ENCODE measurements at regions not wholly inside any gene's neighbourhood (a gene's known extent, or its start where the extent isn't known, plus 50 kb on each side); places are given as distances from the start of the nearest gene placed in this dataset.

GRCh38 chrX:65098851-65099250 is 122.6 kb upstream of the ZC4H2 start (continued):
- no peak for TF ChIP-seq NANOG (IDR thresholded peaks at IDR 0.05; ENCODE audit: borderline replicate concordance)
- TF ChIP-seq ETS1 (IDR thresholded peaks at IDR 0.05), result no peak
- no peak for TF ChIP-seq STAT1 (IDR thresholded peaks at IDR 0.05; ENCODE audit: unreplicated experiment)
- TF ChIP-seq POLR2AphosphoS5 (IDR thresholded peaks at IDR 0.05; ENCODE audit: low read depth), result no peak
- no peak for TF ChIP-seq EZH2phosphoT487 (IDR thresholded peaks at IDR 0.05; ENCODE audit: unreplicated experiment)
- no peak for TF ChIP-seq JUNB (IDR thresholded peaks at IDR 0.05; ENCODE audit: unreplicated experiment)

- Mint-ChIP-seq H3K9me3 (peaks cover 27% of the 10 kb centered on the region), H3K4me1 (peaks cover 14% of the 10 kb centered on the region), H3K36me3 (ENCODE audit: low read depth) (peaks cover 24% of the 10 kb centered on the region), H3K27ac (no peak overlapping the region), H3K4me3 (no peak overlapping the region), H3K27me3 (ENCODE audit: insufficient read depth, low read depth, poor library complexity) (no peaks in the 10 kb centered on the region)
- no peaks in the 10 kb centered on the region for H4K20me1 ChIP-seq (replicated peaks; ENCODE audit: insufficient read depth)
- no peak overlapping the region for H3K4me2 ChIP-seq
- no peaks in the 10 kb centered on the region for H3K79me2 ChIP-seq (replicated peaks; ENCODE audit: insufficient read depth)
- H3K4me3 ChIP-seq, result no peak overlapping the region
- H3F3A ChIP-seq (replicated peaks; ENCODE audit: low read depth), result no peaks in the 10 kb centered on the region
- H3K9me2 ChIP-seq (ENCODE audit: insufficient read depth), result no peaks in the 10 kb centered on the region
- H3K27me3 ChIP-seq (ENCODE audit: insufficient read depth), result no peaks in the 10 kb centered on the region
- H3K4me1 ChIP-seq (ENCODE audit: insufficient read depth), result 0 out of 2 replicates have a peak, but pooled peaks cover 3% of the 10 kb centered on the region
- no peaks in the 10 kb centered on the region for H3K36me3 ChIP-seq (ENCODE audit: insufficient read depth)
- ATAC-seq (no peak), DNase-seq (ENCODE audit: low spot score) (no peak)
- no peak overlapping the region for H2AFZ ChIP-seq
- no peak overlapping the region for H3K27ac ChIP-seq (ENCODE audit: low read depth)
- no peak for TF ChIP-seq CREB1 (CRISPR knock-in tag; IDR thresholded peaks at IDR 0.05; ENCODE audit: low read depth)
- TF ChIP-seq JUNB (IDR thresholded peaks at IDR 0.05; ENCODE audit: unreplicated experiment), result no peak
- TF ChIP-seq EZH2phosphoT487 (IDR thresholded peaks at IDR 0.05; ENCODE audit: unreplicated experiment), result no peak
- no peak for TF ChIP-seq POLR2AphosphoS5 (IDR thresholded peaks at IDR 0.05; ENCODE audit: low read depth)
- TF ChIP-seq REST (IDR thresholded peaks at IDR 0.05; ENCODE audit: unreplicated experiment), result no peak
- no peak for TF ChIP-seq ZNF114 (CRISPR knock-in tag; IDR thresholded peaks at IDR 0.05)
- TF ChIP-seq CTCF (conservative IDR thresholded peaks at IDR 0.05; ENCODE audit: low read depth in 2 of 2), result no peak
- TF ChIP-seq NANOG (IDR thresholded peaks at IDR 0.05; ENCODE audit: borderline replicate concordance), result no peak
- TF ChIP-seq ZNF462 (CRISPR knock-in tag; IDR thresholded peaks at IDR 0.05), result no peak
- no peak for TF ChIP-seq STAT1 (IDR thresholded peaks at IDR 0.05; ENCODE audit: unreplicated experiment)
- no peak for TF ChIP-seq EZH2 (IDR thresholded peaks at IDR 0.05; ENCODE audit: low read depth, unreplicated experiment)
These were observed 117.4 kb upstream of the ZC4H2 start for GRCh38 chrX:65093658-65094057.
